ENCODE measurements at regions not wholly inside any gene's neighbourhood (a gene's known extent, or its start where the extent isn't known, plus 50 kb on each side); places are given as distances from the start of the nearest gene placed in this dataset.

DNA sequence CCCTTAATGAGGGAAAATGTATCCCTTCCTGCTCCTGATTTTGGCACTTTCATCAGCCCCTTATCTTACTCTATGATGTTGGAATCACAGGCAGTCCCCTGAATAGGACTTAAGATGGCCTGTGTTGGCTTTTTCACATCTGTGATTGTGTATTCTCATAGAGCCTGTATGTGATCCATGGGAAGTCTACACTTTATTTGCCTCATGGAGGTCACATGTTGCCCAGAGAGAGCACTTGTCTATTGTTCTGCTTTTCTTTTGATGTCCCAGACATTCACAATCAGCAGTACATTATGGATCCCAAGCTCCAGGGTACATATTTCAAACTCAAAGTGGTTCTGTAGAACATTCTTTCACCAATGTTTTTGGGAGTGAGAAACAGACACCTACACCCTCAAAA, 885.2 kb upstream of the ADGRL2 start:
- Histone ChIP-seq H3K4me3 (ENCODE audit: low read length) (no peak overlapping the region), H2AFZ (ENCODE audit: low read length) (no peak overlapping the region), H4K20me1 (ENCODE audit: insufficient read depth, low read length) (no peaks in the 10 kb centered on the region), H3F3A (ENCODE audit: insufficient read depth, low read length) (no peaks in the 10 kb centered on the region), H3K9me3 (replicated peaks; ENCODE audit: insufficient read depth, low read length) (no peaks in the 10 kb centered on the region), H3K36me3 (replicated peaks; ENCODE audit: insufficient read depth, low read length) (no peaks in the 10 kb centered on the region), H3K27ac (ENCODE audit: low read length) (no peak overlapping the region), H3K9ac (ENCODE audit: low read length) (no peak overlapping the region), H3K9me2 (replicated peaks; ENCODE audit: insufficient read depth, low read length) (no peaks in the 10 kb centered on the region), H3K79me2 (ENCODE audit: low read length) (no peaks in the 10 kb centered on the region), H3K27me3 (replicated peaks; ENCODE audit: insufficient read depth, low read length) (no peaks in the 10 kb centered on the region), H3K4me1 (ENCODE audit: low read length) (no peaks in the 10 kb centered on the region), H3K4me2 (ENCODE audit: low read depth, low read length) (no peak overlapping the region)
- TF ChIP-seq, protein P1, sequence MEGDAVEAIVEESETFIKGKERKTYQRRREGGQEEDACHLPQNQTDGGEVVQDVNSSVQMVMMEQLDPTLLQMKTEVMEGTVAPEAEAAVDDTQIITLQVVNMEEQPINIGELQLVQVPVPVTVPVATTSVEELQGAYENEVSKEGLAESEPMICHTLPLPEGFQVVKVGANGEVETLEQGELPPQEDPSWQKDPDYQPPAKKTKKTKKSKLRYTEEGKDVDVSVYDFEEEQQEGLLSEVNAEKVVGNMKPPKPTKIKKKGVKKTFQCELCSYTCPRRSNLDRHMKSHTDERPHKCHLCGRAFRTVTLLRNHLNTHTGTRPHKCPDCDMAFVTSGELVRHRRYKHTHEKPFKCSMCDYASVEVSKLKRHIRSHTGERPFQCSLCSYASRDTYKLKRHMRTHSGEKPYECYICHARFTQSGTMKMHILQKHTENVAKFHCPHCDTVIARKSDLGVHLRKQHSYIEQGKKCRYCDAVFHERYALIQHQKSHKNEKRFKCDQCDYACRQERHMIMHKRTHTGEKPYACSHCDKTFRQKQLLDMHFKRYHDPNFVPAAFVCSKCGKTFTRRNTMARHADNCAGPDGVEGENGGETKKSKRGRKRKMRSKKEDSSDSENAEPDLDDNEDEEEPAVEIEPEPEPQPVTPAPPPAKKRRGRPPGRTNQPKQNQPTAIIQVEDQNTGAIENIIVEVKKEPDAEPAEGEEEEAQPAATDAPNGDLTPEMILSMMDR (IDR thresholded peaks at IDR 0.05; ENCODE audit: low read length): no peak
- TF ChIP-seq EZH2 (optimal IDR thresholded peaks at IDR 0.05; ENCODE audit: low read depth, low read length) (no peak), EZH2phosphoT487 (IDR thresholded peaks at IDR 0.05; ENCODE audit: low read length) (no peak)
- no peak for DNase-seq

DNA sequence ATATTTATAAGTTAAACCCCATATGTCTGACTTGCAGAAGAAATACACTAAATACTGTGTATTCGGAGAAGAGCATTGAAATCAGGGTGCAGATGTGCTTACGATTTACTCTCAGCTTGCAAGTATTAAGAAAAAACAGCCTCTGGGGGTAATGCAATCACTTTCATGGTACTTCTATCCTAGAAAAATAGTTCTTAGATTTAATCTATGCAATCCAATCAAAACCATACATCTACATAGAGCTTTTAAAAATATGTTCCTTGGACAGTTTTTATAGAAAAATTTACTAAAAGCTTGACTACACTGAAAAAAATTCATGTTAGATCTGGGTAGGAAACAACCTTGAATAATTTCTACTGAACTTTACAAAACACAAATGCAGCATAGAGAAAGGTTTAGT, 890.3 kb upstream of the ADGRL2 start:
- no peak overlapping the region for H3K9ac ChIP-seq (ENCODE audit: low read length)
- DNase-seq: no peak
- no peaks in the 10 kb centered on the region for H3K9me3 ChIP-seq (replicated peaks; ENCODE audit: insufficient read depth, low read length)
- no peaks in the 10 kb centered on the region for H3K9me2 ChIP-seq (replicated peaks; ENCODE audit: insufficient read depth, low read length)
- H3K27me3 ChIP-seq (replicated peaks; ENCODE audit: insufficient read depth, low read length): no peaks in the 10 kb centered on the region
- no peaks in the 10 kb centered on the region for H3K4me1 ChIP-seq (ENCODE audit: low read length)
- H3K4me3 ChIP-seq (ENCODE audit: low read length): no peak overlapping the region
- no peaks in the 10 kb centered on the region for H3K36me3 ChIP-seq (replicated peaks; ENCODE audit: insufficient read depth, low read length)
- H3K79me2 ChIP-seq (ENCODE audit: low read length): no peaks in the 10 kb centered on the region
- H2AFZ ChIP-seq (ENCODE audit: low read length): no peak overlapping the region
- H3K4me2 ChIP-seq (ENCODE audit: low read depth, low read length): no peak overlapping the region
- no peaks in the 10 kb centered on the region for H3F3A ChIP-seq (ENCODE audit: insufficient read depth, low read length)
- H4K20me1 ChIP-seq (ENCODE audit: insufficient read depth, low read length): no peaks in the 10 kb centered on the region
- no peak for TF ChIP-seq EZH2phosphoT487 (IDR thresholded peaks at IDR 0.05; ENCODE audit: low read length)
- no peak for TF ChIP-seq EZH2 (optimal IDR thresholded peaks at IDR 0.05; ENCODE audit: low read depth, low read length)
- TF ChIP-seq, protein P1 (IDR thresholded peaks at IDR 0.05; ENCODE audit: low read length): no peak
- H3K27ac ChIP-seq (ENCODE audit: low read length): no peak overlapping the region

DNA sequence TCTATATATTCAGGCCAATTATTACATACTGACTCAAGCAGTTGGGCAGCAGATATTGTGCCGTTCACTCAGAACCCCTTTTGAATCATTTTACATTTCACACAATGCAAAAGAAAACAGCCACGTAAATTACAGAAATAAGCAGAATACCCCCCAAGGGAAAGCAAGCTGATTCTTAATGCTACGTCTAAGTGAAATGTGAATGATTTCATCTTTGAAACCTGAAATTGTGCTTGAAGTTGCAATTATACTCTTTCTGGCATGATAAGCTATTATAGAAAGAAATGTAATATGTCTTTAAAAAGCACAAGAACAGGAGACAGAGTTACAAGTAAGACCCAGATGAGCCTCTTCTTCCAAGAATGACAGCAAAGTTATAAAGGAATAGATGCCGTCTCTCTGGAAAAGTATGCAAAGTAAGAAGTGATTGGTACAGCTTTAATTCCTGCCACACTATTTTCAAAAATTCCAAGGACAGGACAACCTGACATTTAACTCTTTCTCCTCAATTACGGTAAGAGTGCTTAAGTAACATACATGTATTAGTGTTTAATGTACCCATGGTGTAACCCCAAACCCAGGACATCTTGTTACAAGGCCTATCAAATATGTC, 891.5 kb upstream of the ADGRL2 start:
- no peak for DNase-seq
- no peak overlapping the region for H2AFZ ChIP-seq (ENCODE audit: low read length)
- no peak overlapping the region for H3K27ac ChIP-seq (ENCODE audit: low read length)
- H3K79me2 ChIP-seq (ENCODE audit: low read length): no peaks in the 10 kb centered on the region
- TF ChIP-seq EZH2phosphoT487 (IDR thresholded peaks at IDR 0.05; ENCODE audit: low read length) (no peak), EZH2 (optimal IDR thresholded peaks at IDR 0.05; ENCODE audit: low read depth, low read length) (no peak)
- TF ChIP-seq, protein P1 (IDR thresholded peaks at IDR 0.05; ENCODE audit: low read length): no peak
- no peaks in the 10 kb centered on the region for H3K9me3 ChIP-seq (replicated peaks; ENCODE audit: insufficient read depth, low read length)
- no peak overlapping the region for H3K4me3 ChIP-seq (ENCODE audit: low read length)
- no peaks in the 10 kb centered on the region for H3K36me3 ChIP-seq (replicated peaks; ENCODE audit: insufficient read depth, low read length)
- H3F3A ChIP-seq (ENCODE audit: insufficient read depth, low read length): no peaks in the 10 kb centered on the region
- H3K4me1 ChIP-seq (ENCODE audit: low read length): no peaks in the 10 kb centered on the region
- no peaks in the 10 kb centered on the region for H4K20me1 ChIP-seq (ENCODE audit: insufficient read depth, low read length)
- H3K27me3 ChIP-seq (replicated peaks; ENCODE audit: insufficient read depth, low read length): no peaks in the 10 kb centered on the region
- no peak overlapping the region for H3K4me2 ChIP-seq (ENCODE audit: low read depth, low read length)
- no peak overlapping the region for H3K9ac ChIP-seq (ENCODE audit: low read length)
- H3K9me2 ChIP-seq (replicated peaks; ENCODE audit: insufficient read depth, low read length): no peaks in the 10 kb centered on the region

All from MM.1S (cell line).